CD4-positive, alpha-beta T cell treated with Interleukin-4 for 1 hour (primary cell): ENCODE measurements at regions not wholly inside any gene's neighbourhood (a gene's known extent, or its start where the extent isn't known, plus 50 kb on each side); places are given as distances from the start of the nearest gene placed in this dataset.

Source experiments
- DNase-seq, 2 donors: peaks; one replicate each; pipeline ENCODE4 v3.0.0-alpha.2; 2020 to 2022

DNA sequence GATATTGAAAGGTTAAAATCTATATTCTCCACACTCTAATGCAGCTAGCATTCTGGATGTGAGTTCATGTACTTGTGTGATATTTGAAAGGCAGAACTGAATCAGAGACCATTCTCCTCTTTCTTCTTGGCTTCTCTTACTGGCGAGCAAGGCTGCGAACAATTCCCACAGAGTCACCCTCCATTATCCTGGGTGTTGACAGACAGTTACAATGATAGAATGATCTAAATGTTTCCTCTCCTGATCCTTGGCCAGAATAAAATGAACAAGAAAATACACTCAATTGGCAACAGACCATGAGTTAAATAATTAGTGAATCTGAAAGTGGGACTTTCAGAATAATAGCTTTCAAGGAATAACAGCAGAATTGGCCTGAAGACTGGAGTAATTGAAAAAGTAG, 342.8 kb downstream of the RAPGEF2 start:
- DNase-seq = no peak

GRCh38 chr4:159446266-159446976, 343.5 kb downstream of the RAPGEF2 start:
- DNase-seq = peak in 1 of 2 donors; percentile 29

GRCh38 chr4:159447296-159447695, 344.4 kb downstream of the RAPGEF2 start:
- no peak for DNase-seq

DNA sequence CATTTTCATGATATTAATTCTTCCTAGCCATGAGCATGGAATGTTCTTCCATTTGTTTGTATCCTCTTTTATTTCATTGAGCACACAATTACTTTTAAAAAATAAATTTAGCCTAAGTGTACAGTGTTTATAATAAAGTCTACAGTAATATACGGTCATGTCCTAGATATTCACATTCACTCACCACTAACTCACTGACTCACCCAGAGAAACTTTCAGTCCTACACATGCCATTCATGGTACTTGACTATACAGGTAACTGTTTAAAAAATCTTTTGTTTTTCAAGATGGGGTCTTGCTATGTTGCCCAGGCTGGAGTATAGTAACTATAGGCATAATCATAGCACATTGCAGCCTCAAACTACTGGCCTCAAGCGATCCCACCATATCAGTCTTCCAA, 348.1 kb downstream of the RAPGEF2 start:
- no peak for DNase-seq

GRCh38 chr4:159455675-159456237, 352.9 kb downstream of the RAPGEF2 start:
- DNase-seq = no peak

- no peak for DNase-seq
These were observed 357.5 kb downstream of the RAPGEF2 start for GRCh38 chr4:159460371-159460770.

DNA sequence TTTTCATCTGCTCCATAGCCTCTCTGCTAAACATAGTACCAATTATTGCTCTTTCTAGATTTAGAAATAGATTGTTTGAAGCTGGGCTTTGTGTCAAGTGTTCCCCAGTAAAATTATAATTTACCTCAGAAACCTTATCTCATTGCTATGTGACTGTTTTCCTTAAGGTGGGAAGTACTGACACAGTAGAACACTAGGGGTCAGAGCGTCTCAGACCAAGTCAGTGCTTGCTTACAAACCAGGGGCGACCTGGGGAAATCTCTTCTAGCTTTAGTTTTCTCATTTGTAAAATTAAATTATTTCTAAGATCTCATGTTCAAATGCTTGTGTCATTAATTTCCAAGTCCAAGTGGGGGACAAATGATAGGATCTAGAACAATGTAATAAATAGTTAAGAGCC, 360.4 kb downstream of the RAPGEF2 start:
- DNase-seq = no peak

DNA sequence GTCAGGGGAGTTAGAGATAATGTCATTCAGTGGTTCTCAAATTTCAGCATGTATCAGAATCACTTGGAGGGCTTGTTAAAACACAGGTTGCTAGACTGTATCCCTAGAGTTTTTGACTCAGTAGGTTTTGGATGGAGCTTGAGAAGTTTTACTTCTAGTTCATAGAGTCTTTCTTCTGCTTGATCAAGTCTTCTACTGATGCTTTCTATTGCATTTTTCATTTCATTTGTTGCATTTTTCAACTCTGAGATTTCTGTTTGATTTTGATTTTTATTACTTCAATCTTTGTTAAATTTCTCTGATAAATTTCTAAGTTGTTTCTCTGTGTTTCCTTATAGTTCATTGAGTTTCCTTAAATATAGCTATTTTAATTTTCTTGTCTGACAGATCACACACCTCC, 361.4 kb downstream of the RAPGEF2 start:
- no peak for DNase-seq

DNA sequence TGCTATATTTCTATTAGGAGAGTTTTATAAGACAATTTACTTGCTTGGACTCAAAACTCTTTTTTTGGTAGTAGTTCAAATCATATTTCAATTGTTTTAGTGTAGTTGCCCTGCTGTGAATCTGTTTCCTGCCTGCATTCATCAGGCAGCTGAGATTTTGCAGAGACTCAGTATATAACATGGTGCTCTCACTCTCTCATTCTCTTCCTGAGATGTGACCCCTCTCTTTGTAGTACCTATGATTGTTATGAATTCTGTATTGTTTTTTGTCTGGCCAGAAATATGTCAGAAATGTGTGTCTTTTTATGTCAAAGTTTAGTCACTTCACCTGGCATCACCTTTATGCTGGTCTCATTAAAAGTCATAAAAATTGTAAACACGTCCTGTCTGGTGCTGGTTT, 374.0 kb downstream of the RAPGEF2 start:
- DNase-seq = no peak

GRCh38 chr4:159480826-159481225, 377.9 kb downstream of the RAPGEF2 start:
- no peak for DNase-seq

- no peak for DNase-seq
These were observed 379.1 kb downstream of the RAPGEF2 start for GRCh38 chr4:159481936-159482335.

GRCh38 chr4:159483110-159483781, 380.4 kb downstream of the RAPGEF2 start:
- no peak for DNase-seq

- DNase-seq = no peak
These were observed 381.2 kb downstream of the RAPGEF2 start for GRCh38 chr4:159483782-159484741.

DNA sequence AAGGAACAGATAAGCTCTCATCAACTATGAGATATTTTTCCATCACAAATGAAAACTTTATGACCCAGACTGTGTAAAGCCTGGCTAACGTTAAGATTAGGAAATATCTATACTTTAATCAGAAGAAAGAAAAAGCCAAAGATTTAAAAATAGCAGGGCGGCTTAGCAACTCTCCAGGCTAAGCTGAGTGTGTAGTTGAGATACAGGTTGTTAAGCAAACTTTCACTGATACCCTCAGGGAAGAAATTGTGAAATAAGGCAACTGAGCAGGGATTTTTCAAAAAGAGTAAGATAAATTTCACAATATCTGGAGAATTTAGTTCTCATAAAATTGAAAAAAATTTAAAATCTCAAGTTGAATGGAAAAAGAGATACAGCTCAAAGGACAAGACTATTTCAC, 382.0 kb downstream of the RAPGEF2 start:
- no peak for DNase-seq

- peak in 1 of 2 donors; percentile 22 for DNase-seq
These were observed 384.4 kb downstream of the RAPGEF2 start for GRCh38 chr4:159487284-159487747.

DNA sequence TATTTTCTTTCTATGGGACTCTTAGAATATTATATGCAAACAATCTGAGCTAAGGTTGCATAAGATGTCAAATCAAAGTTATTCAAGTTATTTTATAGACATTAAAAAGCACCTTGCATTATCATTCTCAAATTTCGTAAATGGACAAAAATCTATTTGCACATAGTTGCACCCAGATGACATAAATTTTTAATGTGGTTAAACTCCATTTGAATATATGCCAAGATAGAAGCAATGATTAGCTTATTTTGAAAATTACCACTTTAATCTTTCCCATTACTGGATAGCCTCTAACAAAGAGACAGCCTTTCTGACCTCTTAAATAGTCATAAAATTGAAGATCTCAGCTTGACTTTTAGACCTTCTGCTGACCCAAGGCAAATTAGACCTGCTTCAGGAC, 386.8 kb downstream of the RAPGEF2 start:
- no peak for DNase-seq

GRCh38 chr4:159495515-159496236, 392.8 kb downstream of the RAPGEF2 start:
- no peak for DNase-seq

- no peak for DNase-seq
These were observed 393.4 kb downstream of the RAPGEF2 start for GRCh38 chr4:159496248-159496647.

DNA sequence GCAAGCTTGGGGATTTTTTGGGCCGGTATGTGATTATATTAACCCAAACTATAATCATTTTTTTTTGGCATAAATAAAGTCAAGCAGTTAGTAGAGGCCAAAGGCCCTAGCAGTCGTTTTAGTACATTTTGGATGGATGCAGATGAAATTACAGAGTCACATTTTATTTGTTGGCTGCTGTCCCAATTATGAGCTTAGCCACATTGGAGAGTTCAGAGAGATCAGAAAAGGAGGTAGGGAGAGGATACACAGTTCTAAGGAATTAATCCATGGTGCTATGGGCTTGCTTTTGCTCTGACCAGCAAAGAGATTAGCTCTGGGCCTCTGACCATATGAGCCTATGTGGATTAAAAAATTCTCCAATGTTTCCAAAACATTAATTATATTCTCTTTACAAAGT, 395.1 kb downstream of the RAPGEF2 start:
- no peak for DNase-seq

DNA sequence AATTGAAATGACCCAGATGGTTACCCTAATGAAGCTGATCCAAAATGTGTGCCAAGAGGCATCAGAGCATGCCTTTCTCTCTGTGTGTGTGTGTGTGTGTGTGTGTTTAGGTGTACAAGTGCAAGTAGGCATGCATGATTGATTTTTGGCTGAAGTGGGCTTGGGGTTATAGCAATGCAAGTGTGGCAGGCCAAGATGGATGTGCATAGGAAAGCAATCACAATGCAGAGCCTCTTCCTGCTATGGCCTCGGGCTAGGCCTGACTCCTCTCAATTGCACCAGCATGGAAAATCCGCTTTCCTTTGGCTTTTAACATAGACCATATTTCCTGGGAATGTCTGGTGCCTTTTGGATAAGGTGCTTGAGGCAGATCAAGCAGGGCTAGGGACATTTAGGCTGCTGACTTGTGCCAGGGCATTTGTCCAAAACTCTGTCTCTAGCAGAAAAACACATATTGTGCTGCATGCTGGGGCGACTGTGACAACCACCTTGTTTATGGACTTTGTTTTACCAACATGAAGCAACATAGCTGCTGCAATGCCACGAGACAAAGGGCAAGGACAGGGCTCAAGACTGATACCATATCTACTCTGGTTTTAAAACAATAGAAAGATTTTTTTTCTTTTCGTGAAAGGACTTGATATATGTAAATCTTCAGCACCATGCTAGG, 395.7 kb downstream of the RAPGEF2 start:
- DNase-seq = no peak

GRCh38 chr4:159500861-159501260, 398.0 kb downstream of the RAPGEF2 start:
- no peak for DNase-seq
